ENCODE measurements at regions not wholly inside any gene's neighbourhood (a gene's known extent, or its start where the extent isn't known, plus 50 kb on each side); places are given as distances from the start of the nearest gene placed in this dataset.

DNA sequence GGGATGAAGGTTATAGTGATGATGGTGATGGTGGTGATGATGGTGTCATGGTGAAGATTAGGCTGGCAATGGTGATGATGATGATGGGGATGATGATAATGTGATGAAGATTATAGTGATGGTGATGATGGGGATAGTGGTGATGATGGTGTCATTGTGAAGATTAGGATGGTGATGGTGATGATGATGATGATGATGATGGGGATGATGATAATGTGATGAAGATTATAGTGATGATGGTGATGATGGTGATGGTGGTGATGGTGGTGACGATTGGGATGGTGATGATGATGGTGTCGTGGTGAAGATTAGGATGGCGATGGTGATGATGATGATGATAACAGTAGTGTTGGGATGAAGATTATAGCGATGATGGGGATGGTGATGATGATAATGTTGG lies 285.1 kb upstream of the AJAP1 start:
- TF ChIP-seq, protein P1, sequence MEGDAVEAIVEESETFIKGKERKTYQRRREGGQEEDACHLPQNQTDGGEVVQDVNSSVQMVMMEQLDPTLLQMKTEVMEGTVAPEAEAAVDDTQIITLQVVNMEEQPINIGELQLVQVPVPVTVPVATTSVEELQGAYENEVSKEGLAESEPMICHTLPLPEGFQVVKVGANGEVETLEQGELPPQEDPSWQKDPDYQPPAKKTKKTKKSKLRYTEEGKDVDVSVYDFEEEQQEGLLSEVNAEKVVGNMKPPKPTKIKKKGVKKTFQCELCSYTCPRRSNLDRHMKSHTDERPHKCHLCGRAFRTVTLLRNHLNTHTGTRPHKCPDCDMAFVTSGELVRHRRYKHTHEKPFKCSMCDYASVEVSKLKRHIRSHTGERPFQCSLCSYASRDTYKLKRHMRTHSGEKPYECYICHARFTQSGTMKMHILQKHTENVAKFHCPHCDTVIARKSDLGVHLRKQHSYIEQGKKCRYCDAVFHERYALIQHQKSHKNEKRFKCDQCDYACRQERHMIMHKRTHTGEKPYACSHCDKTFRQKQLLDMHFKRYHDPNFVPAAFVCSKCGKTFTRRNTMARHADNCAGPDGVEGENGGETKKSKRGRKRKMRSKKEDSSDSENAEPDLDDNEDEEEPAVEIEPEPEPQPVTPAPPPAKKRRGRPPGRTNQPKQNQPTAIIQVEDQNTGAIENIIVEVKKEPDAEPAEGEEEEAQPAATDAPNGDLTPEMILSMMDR (IDR thresholded peaks at IDR 0.05; ENCODE audit: unreplicated experiment): no peak
- DNase-seq (ENCODE audit: low spot score): no peak
- Mint-ChIP-seq H3K36me3 (ENCODE audit: low read depth, unreplicated experiment) (peaks cover 16% of the 10 kb centered on the region), H3K27me3 (ENCODE audit: unreplicated experiment) (peaks cover 7% of the 10 kb centered on the region), H3K4me3 (ENCODE audit: unreplicated experiment) (no peak overlapping the region), H3K9me3 (ENCODE audit: unreplicated experiment) (peaks cover 30% of the 10 kb centered on the region), H3K27ac (ENCODE audit: unreplicated experiment) (no peak overlapping the region), H3K4me1 (ENCODE audit: unreplicated experiment) (no peaks in the 10 kb centered on the region)

- no peaks in the 10 kb centered on the region for H3K4me1 Mint-ChIP-seq (ENCODE audit: unreplicated experiment)
- TF ChIP-seq, protein P1 (IDR thresholded peaks at IDR 0.05; ENCODE audit: unreplicated experiment): no peak
- H3K27ac Mint-ChIP-seq (ENCODE audit: unreplicated experiment): no peak overlapping the region
- peaks cover 33% of the 10 kb centered on the region for H3K36me3 Mint-ChIP-seq (ENCODE audit: low read depth, unreplicated experiment)
- no peak for DNase-seq (ENCODE audit: low spot score)
- H3K4me3 Mint-ChIP-seq (ENCODE audit: unreplicated experiment): no peak overlapping the region
- H3K9me3 Mint-ChIP-seq (ENCODE audit: unreplicated experiment): peaks cover 33% of the 10 kb centered on the region
- peaks cover 10% of the 10 kb centered on the region for H3K27me3 Mint-ChIP-seq (ENCODE audit: unreplicated experiment)
Observed at GRCh38 chr1:4371849-4372248, 282.6 kb upstream of the AJAP1 start.

- no peak for DNase-seq (ENCODE audit: low spot score)
- H3K36me3 Mint-ChIP-seq (ENCODE audit: low read depth, unreplicated experiment): peaks cover 33% of the 10 kb centered on the region
- no peaks in the 10 kb centered on the region for H3K4me1 Mint-ChIP-seq (ENCODE audit: unreplicated experiment)
- H3K9me3 Mint-ChIP-seq (ENCODE audit: unreplicated experiment): peaks cover 40% of the 10 kb centered on the region
- peaks cover 10% of the 10 kb centered on the region for H3K27me3 Mint-ChIP-seq (ENCODE audit: unreplicated experiment)
- no peak overlapping the region for H3K27ac Mint-ChIP-seq (ENCODE audit: unreplicated experiment)
- TF ChIP-seq, protein P1 (IDR thresholded peaks at IDR 0.05; ENCODE audit: unreplicated experiment): no peak
- no peak overlapping the region for H3K4me3 Mint-ChIP-seq (ENCODE audit: unreplicated experiment)
Observed at GRCh38 chr1:4375812-4376211, 278.6 kb upstream of the AJAP1 start.

GRCh38 chr1:4379451-4380175 lies 274.8 kb upstream of the AJAP1 start:
- Mint-ChIP-seq H3K4me1 (ENCODE audit: unreplicated experiment) (no peaks in the 10 kb centered on the region), H3K36me3 (ENCODE audit: low read depth, unreplicated experiment) (peaks cover 15% of the 10 kb centered on the region), H3K27ac (ENCODE audit: unreplicated experiment) (no peak overlapping the region), H3K9me3 (ENCODE audit: unreplicated experiment) (peaks cover 37% of the 10 kb centered on the region), H3K27me3 (ENCODE audit: unreplicated experiment) (peaks cover 3% of the 10 kb centered on the region), H3K4me3 (ENCODE audit: unreplicated experiment) (no peak overlapping the region)
- no peak for DNase-seq (ENCODE audit: low spot score)
- TF ChIP-seq, protein P1 (IDR thresholded peaks at IDR 0.05; ENCODE audit: unreplicated experiment): no peak

DNA sequence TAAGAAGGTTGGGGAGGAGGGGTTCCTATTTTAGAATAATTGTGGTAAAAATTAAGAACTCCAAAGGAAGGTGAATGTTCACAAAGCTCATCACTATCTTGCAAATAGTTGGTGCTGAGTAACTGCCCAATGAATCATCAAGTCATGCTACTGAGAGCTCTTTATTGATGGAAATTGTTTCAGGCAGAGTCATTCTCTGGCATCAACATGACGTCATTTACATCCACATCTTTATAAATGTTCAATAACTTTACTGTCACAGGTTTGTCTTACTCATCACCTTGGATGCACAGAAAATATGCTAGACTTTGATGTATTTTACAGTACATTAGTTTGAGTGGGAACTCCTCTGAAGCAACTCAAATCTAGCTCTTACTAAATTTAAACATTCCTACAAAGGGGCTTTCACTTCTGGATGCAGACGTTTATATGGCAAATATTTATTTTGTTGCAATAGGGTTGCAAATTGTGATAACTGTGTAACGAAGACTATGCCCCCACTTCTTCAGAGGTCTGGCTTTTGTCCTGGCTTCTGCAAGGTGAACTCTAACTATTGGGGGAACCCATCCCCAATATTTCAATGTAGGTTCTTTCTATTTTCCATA lies 273.7 kb upstream of the AJAP1 start:
- Mint-ChIP-seq H3K27me3 (ENCODE audit: unreplicated experiment) (peaks cover 5% of the 10 kb centered on the region), H3K9me3 (ENCODE audit: unreplicated experiment) (peaks cover 32% of the 10 kb centered on the region), H3K27ac (ENCODE audit: unreplicated experiment) (no peak overlapping the region), H3K36me3 (ENCODE audit: low read depth, unreplicated experiment) (peaks cover 8% of the 10 kb centered on the region), H3K4me1 (ENCODE audit: unreplicated experiment) (no peaks in the 10 kb centered on the region), H3K4me3 (ENCODE audit: unreplicated experiment) (no peak overlapping the region)
- TF ChIP-seq, protein P1 (IDR thresholded peaks at IDR 0.05; ENCODE audit: unreplicated experiment): no peak
- no peak for DNase-seq (ENCODE audit: low spot score)
